H9 (cell line): ENCODE measurements at regions not wholly inside any gene's neighbourhood (a gene's known extent, or its start where the extent isn't known, plus 50 kb on each side); places are given as distances from the start of the nearest gene placed in this dataset.
A peak's percentile ranks its signal among the peaks of the same experiment; 100 is the strongest.

Experiments used
- DNase-seq: peaks from one replicate; pipeline ENCODE4 v3.0.0-alpha.2; 2017
- H2AFZ ChIP-seq: one replicate; pipeline ENCODE4 v1.6.1; 2013; ENCODE audit warnings: mild to moderate bottlenecking, low read length, control low read depth, moderate library complexity
- H2AK5ac ChIP-seq: 2 replicates; pipeline ENCODE4 v1.6.1; 2013; ENCODE audit warnings: low read length, control low read depth, mixed read lengths; ENCODE audit not compliant: insufficient read length
- H2BK120ac ChIP-seq: one replicate; pipeline ENCODE4 v1.6.1; 2013; ENCODE audit warnings: low read depth, mild to moderate bottlenecking, low read length, control low read depth, inconsistent platforms; ENCODE audit not compliant: poor library complexity, severe bottlenecking
- H2BK12ac ChIP-seq: 2 replicates; pipeline ENCODE4 v1.6.1; 2013; ENCODE audit warnings: low read length, control low read depth, mixed read lengths, low read depth; ENCODE audit not compliant: insufficient read length
- H2BK15ac ChIP-seq: 2 replicates; pipeline ENCODE4 v1.6.1; 2013; ENCODE audit warnings: low read depth, low read length, control low read depth
- H2BK20ac ChIP-seq: one replicate; pipeline ENCODE4 v1.6.1; 2013; ENCODE audit warnings: low read depth, mild to moderate bottlenecking, low read length, control low read depth, inconsistent platforms; ENCODE audit not compliant: poor library complexity, severe bottlenecking
- H2BK5ac ChIP-seq: 2 replicates; pipeline ENCODE4 v1.6.1; 2013; ENCODE audit warnings: low read length, control low read depth, mixed read lengths; ENCODE audit not compliant: insufficient read length
- H3K14ac ChIP-seq: 2 replicates; pipeline ENCODE4 v1.6.1; 2013; ENCODE audit warnings: low read length, control low read depth; ENCODE audit not compliant: insufficient read depth
- H3K18ac ChIP-seq: 2 replicates; pipeline ENCODE4 v1.6.1; 2013; ENCODE audit warnings: low read depth, mild to moderate bottlenecking, mixed read lengths, low read length, control low read depth; ENCODE audit not compliant: insufficient read length
- H3K23ac ChIP-seq: 2 replicates; pipeline ENCODE4 v1.6.1; 2013; ENCODE audit warnings: low read length, control low read depth, mixed read lengths, low read depth; ENCODE audit not compliant: insufficient read length
- H3K23me2 ChIP-seq: 2 replicates; pipeline ENCODE4 v1.6.1; 2013; ENCODE audit warnings: low read depth, mild to moderate bottlenecking, mixed read lengths, low read length, control low read depth; ENCODE audit not compliant: insufficient read length, poor library complexity, severe bottlenecking
- H3K27ac ChIP-seq: 2 replicates; pipeline ENCODE4 v1.5.1; 2013; ENCODE audit warnings: low read length, control low read depth, mixed read lengths, low read depth; ENCODE audit not compliant: insufficient read length
- H3K27me3 ChIP-seq: 2 replicates; pipeline ENCODE4 v1.6.1; 2013; ENCODE audit warnings: low read length, control low read depth, inconsistent platforms; ENCODE audit not compliant: insufficient read depth
- H3K4ac ChIP-seq: 2 replicates; pipeline ENCODE4 v1.6.1; 2013; ENCODE audit warnings: low read depth, mild to moderate bottlenecking, control low read depth, inconsistent platforms, low read length, moderate library complexity
- H3K4me1 ChIP-seq: 2 replicates; pipeline ENCODE4 v1.6.1; 2013; ENCODE audit warnings: low read length, control low read depth, inconsistent platforms; ENCODE audit not compliant: insufficient read depth
- H3K4me2 ChIP-seq: 2 replicates; pipeline ENCODE4 v1.6.1; 2013; ENCODE audit warnings: low read length, control low read depth, mixed read lengths; ENCODE audit not compliant: insufficient read length, insufficient read depth
- H3K56ac ChIP-seq: 2 replicates; pipeline ENCODE4 v1.6.1; 2013; ENCODE audit warnings: low read depth, mild to moderate bottlenecking, mixed read lengths, low read length, control low read depth; ENCODE audit not compliant: insufficient read length
- H3K79me1 ChIP-seq: 2 replicates; pipeline ENCODE4 v1.6.1; 2013; ENCODE audit warnings: low read depth, mild to moderate bottlenecking, moderate library complexity, low read length, control low read depth, inconsistent platforms; ENCODE audit not compliant: insufficient read depth, poor library complexity, severe bottlenecking
- H3K79me2 ChIP-seq: 2 replicates; pipeline ENCODE4 v1.6.1; 2013; ENCODE audit warnings: low read length, control low read depth, inconsistent platforms; ENCODE audit not compliant: insufficient read depth
- H3K9ac ChIP-seq: 2 replicates; pipeline ENCODE4 v1.6.1; 2013; ENCODE audit warnings: low read length, control low read depth, mixed read lengths; ENCODE audit not compliant: insufficient read length; ENCODE audit errors: extremely low read depth
- H3K9me3 ChIP-seq: one replicate; pipeline ENCODE4 v1.6.1; 2013; ENCODE audit warnings: low read depth, low read length, inconsistent platforms; ENCODE audit not compliant: control insufficient read depth
- H3T11ph ChIP-seq: one replicate; pipeline ENCODE4 v1.6.1; 2013; ENCODE audit warnings: mild to moderate bottlenecking, low read length, control low read depth, inconsistent platforms
- H4K20me1 ChIP-seq: one replicate; pipeline ENCODE4 v1.6.1; 2013; ENCODE audit not compliant: control insufficient read depth, insufficient read length, insufficient read depth
- H4K5ac ChIP-seq: 2 replicates; pipeline ENCODE4 v1.6.1; 2013; ENCODE audit warnings: low read depth, mild to moderate bottlenecking, mixed read lengths, low read length, control low read depth; ENCODE audit not compliant: insufficient read length
- H4K8ac ChIP-seq: replicated peaks from 2 replicates; pipeline ENCODE4 v1.6.1; 2013; ENCODE audit warnings: low read length, control low read depth, mixed read lengths, low read depth; ENCODE audit not compliant: insufficient read length
- H4K91ac ChIP-seq: 2 replicates; pipeline ENCODE4 v1.6.1; 2013; ENCODE audit warnings: low read depth, mild to moderate bottlenecking, moderate library complexity, mixed read lengths, low read length, control low read depth; ENCODE audit not compliant: insufficient read length
- H3K27ac Mint-ChIP-seq, 3 experiments: 2 replicates in 2 of 3; 3 replicates in 1 of 3; pipeline ENCODE4 v1.8.0; 2020 to 2021; ENCODE audit warnings: mixed read lengths in 3 of 3, mild to moderate bottlenecking in 1 of 3, moderate library complexity in 1 of 3
- H3K27me3 Mint-ChIP-seq: 2 replicates; pipeline ENCODE4 v1.8.0; 2021; ENCODE audit warnings: low read depth, mild to moderate bottlenecking, moderate library complexity, mixed read lengths
- H3K36me3 Mint-ChIP-seq, 3 experiments: 2 replicates in 2 of 3; 3 replicates in 1 of 3; pipeline ENCODE4 v1.8.0; 2020 to 2021; ENCODE audit warnings: low read depth in 3 of 3, mixed read lengths in 3 of 3; ENCODE audit not compliant: insufficient read depth in 1 of 3
- H3K4me1 Mint-ChIP-seq, 2 experiments: 2 replicates each; pipeline ENCODE4 v1.8.0; 2020; ENCODE audit warnings: mixed read lengths in 2 of 2
- H3K4me3 Mint-ChIP-seq, 2 experiments: 2 replicates in 1 of 2; 3 replicates in 1 of 2; pipeline ENCODE4 v1.8.0; 2020 to 2021; ENCODE audit warnings: mild to moderate bottlenecking in 2 of 2, mixed read lengths in 2 of 2, moderate library complexity in 1 of 2
- H3K9me3 Mint-ChIP-seq, 2 experiments: 2 replicates in 1 of 2; 3 replicates in 1 of 2; pipeline ENCODE4 v1.8.0; 2020; ENCODE audit warnings: mild to moderate bottlenecking in 2 of 2, mixed read lengths in 2 of 2, moderate library complexity in 1 of 2
- CTCF ChIP-seq: fragments of 200-600 bp; sonication (generic); conservative IDR thresholded peaks from 3 replicates; pipeline ENCODE4 v1.8.0; 2021; ENCODE audit warnings: antibody characterized with exemption, mild to moderate bottlenecking
- WGBS: extraction: QIAGEN DNeasy Blood & Tissue Kit; methylation state at CpG from one replicate; pipeline ENCODE4 v1.1.7; 2013; ENCODE audit warnings: missing lambda C conversion rate, low lambda C conversion rate, mixed read lengths; ENCODE audit not compliant: insufficient read length; ENCODE audit errors: extremely low coverage; 5-methylcytosine and 5-hydroxymethylcytosine counted together

- H3K4me3 Mint-ChIP-seq: no peak overlapping the region
- Histone ChIP-seq H3K4me1 (no peaks in the 10 kb centered on the region), H4K91ac (no peak overlapping the region), H4K5ac (no peak overlapping the region), H2BK5ac (no peak overlapping the region), H2BK20ac (no peak overlapping the region), H3K56ac (no peak overlapping the region), H3K23ac (no peak overlapping the region), H2AK5ac (no peak overlapping the region), H3K9ac (no peak overlapping the region), H3K4me2 (no peak overlapping the region), H4K20me1 (no peaks in the 10 kb centered on the region), H2BK15ac (no peak overlapping the region), H3K23me2 (no peaks in the 10 kb centered on the region), H3K27me3 (no peaks in the 10 kb centered on the region), H2BK12ac (no peak overlapping the region), H3K79me1 (no peaks in the 10 kb centered on the region), H2BK120ac (no peak overlapping the region), H3K4ac (no peak overlapping the region), H3K18ac (no peak overlapping the region), H3K79me2 (no peaks in the 10 kb centered on the region), H4K8ac (no peak overlapping the region), H3K9me3 (no peaks in the 10 kb centered on the region), H3T11ph (no peak overlapping the region), H3K27ac (no peak overlapping the region), H3K14ac (no peak overlapping the region), H2AFZ (no peak overlapping the region)
- peak; percentile 27; the same call in 2 of the 3 replicates for TF ChIP-seq CTCF
- no CpG with 5 or more reads among the region's 10 CpGs for WGBS
- H3K4me1 Mint-ChIP-seq: peaks cover 3 to 6% of the 10 kb centered on the region in 2 experiments; a peak in 3 of 4 replicates
- no peaks in the 10 kb centered on the region for H3K36me3 Mint-ChIP-seq
- H3K27ac Mint-ChIP-seq: no peak overlapping the region; a peak in 1 of 7 replicates
- H3K27me3 Mint-ChIP-seq: no peaks in the 10 kb centered on the region
- no peak for DNase-seq
- no peaks in the 10 kb centered on the region; a peak in 1 of 5 replicates for H3K9me3 Mint-ChIP-seq
These were observed 309.4 kb downstream of the VRK1 start for GRCh38 chr14:97106609-97107008.
